Activated CD4-positive, CD25-positive, alpha-beta regulatory T cell treated with anti-CD3 and anti-CD28 coated beads, Interleukin-2, amount 50 U/mL, for 16 hours (primary cell): ENCODE measurements at regions not wholly inside any gene's neighbourhood (a gene's known extent, or its start where the extent isn't known, plus 50 kb on each side); places are given as distances from the start of the nearest gene placed in this dataset.
"Not testable (repeated sequence)": the region's sequence is repeated elsewhere in the genome, so short reads cannot be mapped to it uniquely, and the experiment has no call there.

Experiments used
- DNase-seq: peaks from one replicate; pipeline ENCODE4 v3.0.0-alpha.2; 2020; ENCODE audit warnings: low read depth, low spot score

GRCh38 chr10:21366108-21366507, 159.4 kb downstream of the SKIDA1 start:
- not testable (repeated sequence) for DNase-seq

DNA sequence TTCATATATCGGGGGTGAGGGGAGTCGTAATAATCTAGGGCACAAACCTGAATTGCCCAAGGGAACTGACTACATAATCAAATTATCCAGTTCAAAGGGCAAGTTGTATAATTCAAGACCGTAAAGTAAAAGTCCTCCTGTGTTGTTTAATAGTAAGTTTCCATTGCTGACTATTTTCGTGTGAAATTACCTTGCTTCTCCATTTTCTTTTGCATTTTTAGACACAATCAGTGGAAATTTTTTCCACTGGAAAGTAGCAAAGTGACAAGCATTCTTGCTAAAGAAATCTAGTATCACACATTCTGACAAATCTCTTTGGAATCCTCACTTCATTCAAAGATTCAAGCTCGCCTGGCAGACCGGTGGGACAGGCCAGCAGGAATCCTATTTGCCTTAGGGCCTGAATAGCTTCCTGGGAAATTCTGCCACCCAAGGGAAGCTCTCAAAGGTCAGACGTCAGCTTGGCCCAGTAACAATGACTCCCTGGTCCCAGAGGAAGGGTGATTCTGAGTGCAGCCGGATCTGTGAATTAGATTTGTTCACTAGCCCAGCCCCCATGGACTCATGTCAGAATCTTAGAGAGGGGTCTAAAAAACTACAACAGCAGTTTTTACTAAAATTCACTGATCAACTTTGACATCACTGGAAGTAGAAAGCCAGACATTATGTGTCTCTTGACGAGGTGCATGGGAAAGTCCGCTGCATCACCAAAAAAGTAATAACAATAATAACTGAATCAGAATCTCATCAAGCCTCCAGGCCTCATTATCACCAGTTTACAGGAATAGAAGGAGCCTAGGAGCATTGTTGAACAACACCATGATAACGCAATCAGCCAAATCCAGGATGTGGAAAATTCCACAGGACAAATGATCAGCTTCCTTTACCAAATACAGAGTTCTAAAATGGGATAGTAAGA, 161.0 kb downstream of the SKIDA1 start:
- DNase-seq, result no peak

DNA sequence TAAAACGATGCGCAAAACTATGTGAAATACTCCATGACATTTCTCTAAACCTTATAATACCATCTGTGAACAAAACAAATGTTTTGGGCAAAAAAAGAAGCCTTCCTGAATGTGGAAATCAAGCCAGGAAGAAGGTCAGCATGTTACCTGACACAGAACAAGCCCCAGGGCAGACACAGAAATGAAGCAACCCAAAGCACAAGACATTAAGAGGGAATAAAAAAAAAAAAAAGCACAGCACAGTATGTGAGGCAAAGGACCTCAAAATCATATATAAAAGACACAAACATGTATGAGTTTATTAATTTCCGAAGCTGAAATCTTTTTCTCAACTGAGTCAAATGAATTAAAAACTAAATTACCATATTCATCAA, 161.8 kb downstream of the SKIDA1 start:
- no peak for DNase-seq

DNA sequence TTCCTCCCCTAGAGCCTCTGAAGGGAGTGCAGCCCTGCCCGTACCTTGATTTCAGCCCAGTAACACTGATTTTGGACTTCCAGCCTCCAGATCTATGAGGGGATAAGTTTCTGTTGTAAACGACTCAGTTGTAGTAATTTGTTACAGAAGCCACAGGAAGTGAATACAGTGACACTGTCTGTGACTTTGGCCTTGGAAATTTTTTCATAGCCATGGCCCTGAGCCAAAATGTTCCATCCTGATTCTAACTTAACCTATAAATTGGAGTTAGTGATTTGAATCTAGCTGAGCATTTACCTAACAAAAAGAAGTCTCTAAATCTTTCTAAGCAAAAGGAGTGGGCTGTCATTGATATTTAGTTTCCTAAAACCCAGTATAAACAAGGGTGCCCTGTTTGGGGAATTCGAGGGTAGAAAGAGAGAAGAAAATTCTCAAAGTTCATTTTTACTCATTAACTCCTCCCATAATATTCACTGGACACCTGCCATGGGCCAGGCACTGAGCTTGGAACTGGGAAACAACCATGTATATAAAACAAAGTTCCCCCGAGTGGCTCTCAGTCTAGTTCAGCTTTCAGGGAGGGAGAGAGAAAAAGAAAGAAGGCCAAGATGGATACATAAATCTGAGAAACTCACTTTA, 162.3 kb downstream of the SKIDA1 start:
- DNase-seq, result no peak

GRCh38 chr10:21359202-21359601, 166.3 kb downstream of the SKIDA1 start:
- no peak for DNase-seq

DNA sequence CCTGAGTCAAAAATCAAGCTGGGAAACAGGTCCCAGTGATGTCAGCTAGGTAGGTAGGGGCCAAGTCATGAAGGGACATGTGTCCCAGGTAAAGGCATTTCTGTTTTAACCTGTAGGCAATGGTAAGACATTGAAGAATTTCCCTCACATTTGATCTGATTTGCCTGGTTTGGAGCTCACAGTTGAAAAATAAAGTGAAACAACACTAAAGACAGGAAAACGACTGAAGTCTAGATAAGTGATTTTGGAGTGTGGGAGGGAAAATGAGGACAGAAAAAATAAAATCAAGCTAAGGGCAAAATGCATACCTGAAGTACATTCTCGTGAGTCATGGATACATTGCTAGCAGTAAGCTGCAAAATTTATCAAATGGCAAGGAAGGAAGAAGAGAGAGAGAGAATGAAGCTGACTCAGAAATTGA, 169.9 kb downstream of the SKIDA1 start:
- no peak for DNase-seq

DNA sequence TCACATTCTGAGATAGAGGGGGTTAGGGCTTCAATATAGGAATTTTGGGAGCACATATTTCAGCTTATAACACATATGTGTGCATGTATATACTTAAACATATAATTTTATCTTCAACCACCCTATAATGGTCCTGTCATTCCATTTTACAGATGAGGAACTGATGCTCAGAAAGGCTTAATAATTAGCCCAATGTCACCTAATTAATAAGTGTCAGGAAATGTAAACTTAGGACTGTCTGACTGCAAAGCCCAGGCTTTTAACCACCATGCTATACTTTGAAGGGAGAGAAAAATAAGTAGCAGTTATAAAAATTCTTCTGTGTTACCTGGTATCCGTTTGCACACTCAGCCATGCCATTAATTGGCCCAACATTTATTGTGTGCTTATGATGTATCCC, 172.6 kb downstream of the SKIDA1 start:
- no peak for DNase-seq

DNA sequence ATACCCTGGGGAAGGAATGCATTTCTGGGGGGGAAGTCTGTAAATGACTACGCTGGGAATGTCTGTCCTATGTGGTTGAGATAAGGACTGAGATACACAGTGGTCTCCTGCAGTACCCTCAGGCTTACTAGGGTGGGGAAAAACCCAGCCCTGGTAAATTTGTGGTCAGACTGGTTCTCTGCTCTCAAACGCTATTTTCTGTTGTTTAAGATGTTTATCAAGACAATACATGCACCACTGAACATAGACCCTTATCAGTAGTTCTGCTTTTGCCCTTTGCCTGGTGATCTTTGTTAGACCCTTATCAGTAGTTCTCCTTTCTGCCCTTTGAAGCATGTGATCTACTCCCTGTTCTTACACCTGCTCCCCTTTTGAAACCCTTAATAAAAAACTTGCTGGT, 173.9 kb downstream of the SKIDA1 start:
- not testable (repeated sequence) for DNase-seq

DNA sequence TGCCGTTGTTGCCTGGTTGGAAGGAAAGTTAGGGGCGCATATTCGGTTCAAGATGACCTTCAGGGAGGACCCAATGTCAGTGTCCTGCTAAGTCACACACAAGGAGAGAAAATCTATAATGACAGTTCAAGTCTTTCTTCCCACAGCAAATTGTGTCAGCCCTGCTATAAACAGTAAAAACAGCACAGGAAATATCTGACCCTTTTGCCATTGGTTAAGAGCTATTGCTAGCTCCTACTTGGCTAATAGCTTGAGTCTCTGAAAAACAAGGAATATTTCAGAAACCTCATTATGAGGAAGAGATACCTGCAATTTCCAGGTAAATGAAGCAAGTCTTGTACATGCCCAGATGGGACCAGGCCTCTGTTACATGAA, 175.6 kb downstream of the SKIDA1 start:
- DNase-seq, result no peak

DNA sequence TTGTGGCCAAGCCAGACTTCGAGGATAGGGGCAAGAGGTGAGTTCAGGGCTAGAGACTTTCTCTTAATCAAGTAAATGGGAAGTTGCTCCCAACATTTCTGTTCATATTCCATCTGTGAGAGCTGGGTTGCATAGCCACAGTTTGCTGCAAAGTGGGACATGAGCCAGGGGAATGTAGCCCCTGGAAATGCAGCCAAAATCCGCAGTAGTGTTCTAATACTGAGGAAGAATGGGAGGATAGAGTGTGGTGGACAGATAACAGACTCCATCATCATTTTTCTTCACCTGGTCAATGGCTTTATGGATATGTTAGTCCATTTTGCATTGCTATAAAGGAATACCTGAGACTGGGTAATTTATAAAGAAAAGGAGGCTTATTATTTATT, 177.7 kb downstream of the SKIDA1 start:
- DNase-seq, result no peak

DNA sequence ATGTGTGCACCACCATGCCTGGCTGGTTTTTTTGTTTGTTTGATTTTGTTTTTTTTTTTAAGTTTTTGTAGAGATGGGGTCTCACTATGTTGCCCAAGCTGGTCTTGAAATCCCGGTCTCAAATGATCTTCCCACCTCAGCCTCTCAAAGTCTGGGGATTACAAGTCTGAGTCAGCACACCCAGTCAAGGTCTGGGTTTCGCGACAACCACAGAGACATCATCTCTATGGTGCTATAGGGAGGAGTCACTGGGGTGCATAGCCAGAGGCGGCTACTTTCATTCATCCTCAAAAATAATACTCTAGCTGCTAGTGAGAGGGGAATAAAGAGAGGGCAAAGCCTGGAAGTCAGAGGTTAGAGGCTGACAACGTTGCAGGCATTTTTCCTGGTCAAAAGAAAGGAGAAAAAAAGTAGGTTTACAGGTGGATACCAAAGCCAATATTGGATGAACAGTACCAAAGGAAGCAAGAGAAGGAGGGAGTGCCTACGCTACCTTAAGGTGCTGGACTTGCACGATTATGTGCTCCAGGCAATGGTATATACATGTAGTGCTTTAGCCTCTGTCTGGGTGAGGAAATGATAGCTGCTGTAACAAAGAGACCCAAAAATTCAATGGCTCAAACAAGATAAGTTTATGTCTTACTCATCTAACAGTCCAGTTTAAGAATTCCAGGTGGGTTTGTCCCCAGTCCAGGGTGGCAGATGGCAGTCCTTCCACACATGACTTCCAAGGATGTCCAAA, 178.3 kb downstream of the SKIDA1 start:
- DNase-seq, result no peak

DNA sequence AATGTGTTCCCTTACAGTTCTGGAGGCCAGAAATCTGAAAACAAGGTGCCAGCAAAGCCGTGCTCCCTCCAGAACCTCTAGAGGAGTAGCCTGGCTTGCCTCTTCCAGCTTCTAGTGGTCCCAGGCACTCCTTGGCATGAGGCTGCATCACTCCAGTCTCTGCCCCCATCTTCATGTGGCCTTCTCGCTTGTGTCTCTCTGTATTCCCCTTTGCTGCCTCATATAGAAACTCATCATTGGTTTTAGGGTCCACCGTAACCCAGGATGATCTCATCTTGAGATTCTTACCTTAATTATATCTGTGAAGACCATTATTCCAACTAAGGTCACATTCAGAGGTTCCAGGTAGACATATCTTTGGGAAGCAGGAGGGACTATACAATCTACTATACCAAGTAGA, 182.4 kb downstream of the SKIDA1 start:
- no peak for DNase-seq

DNA sequence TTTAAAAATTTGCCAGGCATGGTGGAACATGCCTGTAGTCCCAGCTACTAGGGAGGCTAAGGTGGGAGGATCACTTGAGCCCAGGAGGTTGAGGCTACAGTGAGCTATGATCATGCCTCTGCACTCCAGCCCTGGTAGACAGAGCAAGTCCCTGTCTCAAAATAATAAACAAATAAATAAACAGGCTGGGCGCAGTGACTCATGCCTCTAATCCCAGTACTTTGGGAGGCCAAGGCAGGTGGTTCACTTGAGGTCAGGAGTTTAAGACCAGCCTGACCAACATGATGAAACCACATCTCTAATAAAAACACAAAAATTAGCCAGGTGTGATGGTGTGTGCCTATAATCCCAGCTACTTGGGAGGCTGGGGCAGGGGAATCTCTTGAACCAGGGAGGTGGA, 183.0 kb downstream of the SKIDA1 start:
- DNase-seq, result not testable (repeated sequence)

GRCh38 chr10:21340331-21340730, 185.2 kb downstream of the SKIDA1 start:
- DNase-seq, result no peak

DNA sequence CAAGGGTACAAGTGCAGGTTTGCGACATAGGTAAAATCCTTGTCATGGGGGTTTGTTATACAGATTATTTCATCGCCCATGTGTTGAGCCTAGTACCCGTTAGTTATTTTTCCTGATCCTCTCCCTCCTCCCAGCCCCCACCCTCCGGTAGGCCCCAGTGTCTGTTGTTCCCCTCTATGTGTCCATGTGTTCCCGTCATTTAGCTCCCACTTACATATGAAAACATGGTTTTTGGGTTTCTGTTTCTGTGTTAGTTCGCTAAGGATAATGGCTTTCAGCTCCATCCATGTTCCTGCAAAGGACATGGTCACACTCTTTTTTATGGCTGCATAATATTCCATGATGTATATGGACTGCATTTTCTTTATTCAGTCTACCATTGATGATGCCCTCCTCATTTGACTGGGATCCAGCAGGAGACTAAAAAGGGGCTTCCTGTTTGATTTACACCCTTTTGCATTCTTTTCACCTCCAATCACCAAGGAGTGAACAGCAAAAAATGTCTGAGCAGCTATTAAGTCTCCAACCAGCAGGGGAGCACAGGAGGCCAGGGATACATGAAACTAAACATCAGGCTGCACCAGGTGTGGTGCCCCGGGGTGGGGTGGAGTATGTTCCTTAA, 188.2 kb downstream of the SKIDA1 start:
- DNase-seq, result no peak

GRCh38 chr10:21336476-21337170, 188.9 kb downstream of the SKIDA1 start:
- DNase-seq, result no peak

DNA sequence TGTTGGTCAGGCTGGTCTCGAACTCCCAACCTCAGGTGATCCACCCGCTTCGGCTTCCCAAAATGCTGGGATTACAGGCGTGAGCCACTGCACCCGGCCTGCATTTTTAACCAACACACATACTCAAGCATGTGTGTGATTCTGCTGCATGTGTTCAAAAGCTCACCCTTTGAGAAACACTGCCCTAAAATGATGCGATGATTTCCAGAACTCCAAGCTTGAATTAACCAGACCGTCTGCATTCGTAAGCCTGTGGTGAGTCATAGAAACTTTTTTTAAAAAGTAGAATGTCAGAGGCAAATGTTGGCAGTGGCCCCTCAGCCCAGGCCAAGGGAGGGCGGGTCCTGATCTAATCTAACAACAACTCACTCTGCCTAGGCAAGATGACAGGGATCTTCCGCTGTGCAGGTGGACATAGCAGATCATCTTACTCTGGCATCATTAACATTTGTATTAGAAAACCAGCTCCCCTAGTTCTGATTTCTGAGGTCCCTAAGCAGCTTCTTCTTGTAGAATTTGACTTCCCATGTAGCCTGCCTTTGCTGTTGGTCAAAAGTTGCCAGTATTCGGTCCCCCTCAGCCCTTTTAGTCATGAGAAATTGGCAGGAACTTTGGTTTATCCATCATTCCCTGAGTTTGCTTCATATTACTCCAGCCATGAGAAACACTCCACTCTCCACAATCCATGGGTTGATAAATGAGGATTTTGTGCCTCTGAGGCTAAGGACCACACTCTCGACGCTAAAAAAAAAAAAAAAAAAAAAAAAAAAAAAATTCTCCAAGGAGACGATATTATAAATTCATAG, 190.4 kb downstream of the SKIDA1 start:
- DNase-seq, result no peak

DNA sequence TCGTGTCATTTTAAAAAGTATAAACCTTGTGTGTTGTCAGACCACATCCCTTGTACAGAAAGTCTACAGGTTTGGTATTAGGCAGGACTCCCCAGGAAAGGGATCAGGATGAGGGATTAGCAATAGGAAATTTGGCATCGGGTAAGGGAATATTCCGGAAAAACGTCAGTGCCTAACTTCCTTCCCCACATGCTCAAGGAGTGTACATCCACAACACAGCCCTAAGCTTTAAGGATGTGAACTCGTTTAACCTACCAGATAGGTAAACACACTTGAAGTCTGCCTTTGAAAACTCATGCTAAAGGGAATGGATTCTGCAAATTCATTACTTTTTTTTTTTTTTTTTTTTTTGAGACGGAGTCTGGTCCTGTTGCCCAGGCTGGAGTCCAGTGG, 194.9 kb downstream of the SKIDA1 start:
- no peak for DNase-seq

- no peak for DNase-seq
Observed at GRCh38 chr10:21329995-21330627, 195.4 kb downstream of the SKIDA1 start.
